GM18519 (cell line): ENCODE measurements at regions not wholly inside any gene's neighbourhood (a gene's known extent, or its start where the extent isn't known, plus 50 kb on each side); places are given as distances from the start of the nearest gene placed in this dataset.
"Not testable (repeated sequence)": the region's sequence is repeated elsewhere in the genome, so short reads cannot be mapped to it uniquely, and the experiment has no call there.

ENCODE experiments used
- ATAC-seq: cut with Tn5 transposase; IDR thresholded peaks from one replicate; pipeline ENCODE4 v1.9.1; 2021; ENCODE audit warnings: mild to moderate bottlenecking, moderate library complexity; ENCODE audit not compliant: unreplicated experiment, low FRiP score

GRCh38 chr2:33723329-33723728 is 124.2 kb upstream of the FAM98A start:
- no peak for ATAC-seq

DNA sequence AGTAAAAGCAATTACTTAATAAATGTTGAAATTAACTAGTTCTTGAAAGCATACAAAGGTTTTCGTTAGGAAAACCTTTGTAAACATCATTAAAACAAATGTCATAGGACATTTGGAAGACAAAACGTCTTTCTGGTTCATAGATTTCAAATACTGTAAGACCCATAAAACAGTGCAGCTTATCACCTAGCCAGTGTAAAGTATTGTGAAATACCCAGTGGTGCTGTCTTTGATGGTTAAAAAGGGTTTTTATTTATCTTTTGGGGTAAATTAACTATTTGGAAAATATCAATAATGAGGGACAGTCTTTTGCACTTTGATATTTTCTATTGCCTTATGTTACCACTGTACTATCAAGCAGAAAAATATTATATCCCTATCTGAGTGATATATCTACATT is 120.0 kb upstream of the FAM98A start:
- no peak for ATAC-seq

DNA sequence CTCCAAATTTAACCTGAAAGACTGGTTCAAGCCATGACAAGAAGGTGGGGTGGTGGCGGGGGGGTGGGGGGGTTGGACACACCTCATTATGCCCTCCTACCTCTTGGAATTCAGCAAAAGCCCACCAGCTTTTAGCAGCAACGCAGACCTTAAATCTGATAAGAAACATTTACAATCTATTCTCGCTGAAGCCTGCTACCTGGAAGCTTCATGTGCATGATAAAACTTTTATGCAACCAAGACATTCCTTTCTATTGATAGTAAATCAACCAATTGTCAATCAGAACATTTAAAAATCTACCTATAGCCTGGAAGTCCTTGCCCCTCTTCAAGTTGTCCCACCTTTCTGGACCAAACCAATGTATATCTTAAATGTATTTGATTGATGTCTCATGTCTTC is 113.6 kb upstream of the FAM98A start:
- ATAC-seq = no peak

GRCh38 chr2:33709951-33710350 is 110.9 kb upstream of the FAM98A start:
- no peak for ATAC-seq

DNA sequence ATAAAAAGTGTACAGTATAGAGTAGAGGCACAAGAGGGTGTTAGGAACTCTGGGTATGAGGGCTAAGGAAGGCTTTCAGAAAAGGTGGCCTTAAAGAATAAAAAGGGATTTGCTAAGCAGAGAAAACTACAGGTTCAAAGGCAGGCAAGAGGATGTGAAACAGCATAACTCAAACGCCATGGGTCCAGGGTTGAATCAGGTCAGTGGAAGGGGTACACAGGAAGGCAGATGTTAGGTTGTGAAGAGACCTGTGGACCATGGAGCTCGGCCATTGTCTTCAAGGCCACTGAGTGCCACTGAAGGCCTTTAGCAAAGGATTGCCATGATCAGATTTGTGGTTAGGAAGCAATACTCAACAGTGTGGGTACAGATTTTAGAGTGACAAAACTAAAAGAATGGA is 108.2 kb upstream of the FAM98A start:
- ATAC-seq = no peak

DNA sequence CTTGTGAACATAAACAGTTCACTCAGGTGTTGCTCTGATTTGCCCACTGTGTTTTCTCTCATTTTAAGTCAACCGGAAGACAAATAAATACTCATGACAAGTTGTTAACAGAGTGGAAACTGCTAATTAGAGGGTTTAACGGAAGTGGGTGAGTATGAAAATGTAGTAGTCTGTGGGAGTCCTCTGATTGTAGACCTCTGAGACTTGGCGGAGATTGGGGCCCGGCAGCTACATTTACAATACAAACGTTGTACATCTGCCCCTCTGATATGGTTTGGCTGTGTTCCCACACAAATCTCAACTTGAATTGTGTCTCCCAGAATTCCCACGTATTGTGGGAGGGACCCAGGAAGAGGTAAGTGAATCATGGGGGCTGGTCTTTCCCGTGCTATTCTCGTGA is 107.3 kb upstream of the FAM98A start:
- ATAC-seq = no peak

DNA sequence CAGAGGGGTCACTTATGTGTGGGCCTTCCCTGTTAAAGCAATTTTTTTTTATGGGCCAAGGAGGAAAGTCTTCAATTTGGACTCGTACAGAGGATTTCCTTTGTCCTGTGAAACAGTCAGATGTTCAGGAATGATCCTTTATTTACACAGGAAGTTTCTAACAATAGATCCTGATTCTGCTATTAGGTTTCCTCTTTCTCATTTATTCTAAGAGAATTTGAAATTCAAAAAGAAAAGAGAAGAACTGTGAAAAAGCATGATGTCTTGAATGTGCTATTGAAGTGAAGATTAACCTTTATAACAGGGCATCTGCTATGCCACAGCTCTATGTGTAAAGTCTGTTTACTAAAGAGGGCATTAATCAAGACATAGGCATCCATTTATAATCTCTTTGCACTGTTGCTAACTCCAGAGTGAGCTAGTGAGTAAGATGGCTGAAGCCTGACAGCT is 105.3 kb upstream of the FAM98A start:
- no peak for ATAC-seq

GRCh38 chr2:33696234-33696633 is 97.1 kb upstream of the FAM98A start:
- no peak for ATAC-seq

DNA sequence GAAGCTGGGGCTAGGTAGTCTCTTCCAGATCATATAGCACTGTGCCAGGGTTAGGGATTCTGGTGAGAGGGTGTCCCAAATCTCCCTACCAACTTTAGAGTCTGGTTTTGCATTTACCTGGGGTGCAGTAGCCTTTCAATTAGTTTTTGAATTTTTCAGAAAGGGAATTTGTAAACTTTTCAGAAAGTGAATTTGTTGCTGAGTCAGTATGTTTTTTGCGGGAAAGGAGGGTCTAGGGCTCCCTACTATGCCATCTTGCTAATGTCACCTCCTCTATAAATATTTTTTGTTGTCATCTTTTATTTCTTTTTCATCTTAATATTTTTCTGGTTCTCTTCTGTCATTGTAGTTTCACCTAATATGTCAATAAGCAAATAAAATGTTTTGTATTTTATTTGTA is 95.8 kb upstream of the FAM98A start:
- ATAC-seq = no peak

DNA sequence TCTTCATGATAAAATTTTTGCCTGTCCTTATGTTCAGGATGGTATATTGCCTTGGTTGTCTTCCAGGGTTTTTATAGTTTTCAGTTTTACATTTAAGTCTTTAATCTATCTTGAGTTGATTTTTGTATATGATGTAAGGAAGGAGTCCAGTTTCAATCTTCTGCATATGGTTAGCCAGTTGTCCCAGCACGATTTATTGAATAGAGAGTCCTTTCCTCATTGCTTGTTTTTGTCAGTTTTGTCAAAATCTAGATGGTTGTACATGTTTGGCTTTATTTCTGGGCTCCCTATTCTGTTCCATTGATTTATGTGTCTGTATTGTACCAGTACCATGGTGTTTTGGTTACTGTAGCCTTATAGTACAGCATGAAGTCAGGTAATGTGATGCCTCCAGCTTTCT is 91.6 kb upstream of the FAM98A start:
- not testable (repeated sequence) for ATAC-seq

DNA sequence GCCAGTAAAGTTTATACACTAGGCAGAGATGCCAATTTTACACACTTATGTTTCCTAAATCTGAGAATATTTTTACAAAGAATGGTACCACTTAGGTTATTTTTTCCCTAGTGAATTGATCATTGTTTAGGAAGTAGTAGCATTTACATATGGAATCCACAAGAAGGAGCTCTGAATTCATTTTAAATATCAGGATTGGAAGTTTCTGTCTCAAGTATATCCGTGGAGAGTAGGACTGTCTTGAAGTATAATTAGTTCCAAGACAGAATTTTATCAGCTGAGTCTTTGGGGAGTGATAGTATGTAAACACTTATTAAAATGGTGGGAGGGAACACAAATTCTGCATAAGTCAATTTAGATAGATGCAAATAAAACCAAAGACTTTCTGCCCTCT is 82.3 kb upstream of the FAM98A start:
- ATAC-seq = no peak

DNA sequence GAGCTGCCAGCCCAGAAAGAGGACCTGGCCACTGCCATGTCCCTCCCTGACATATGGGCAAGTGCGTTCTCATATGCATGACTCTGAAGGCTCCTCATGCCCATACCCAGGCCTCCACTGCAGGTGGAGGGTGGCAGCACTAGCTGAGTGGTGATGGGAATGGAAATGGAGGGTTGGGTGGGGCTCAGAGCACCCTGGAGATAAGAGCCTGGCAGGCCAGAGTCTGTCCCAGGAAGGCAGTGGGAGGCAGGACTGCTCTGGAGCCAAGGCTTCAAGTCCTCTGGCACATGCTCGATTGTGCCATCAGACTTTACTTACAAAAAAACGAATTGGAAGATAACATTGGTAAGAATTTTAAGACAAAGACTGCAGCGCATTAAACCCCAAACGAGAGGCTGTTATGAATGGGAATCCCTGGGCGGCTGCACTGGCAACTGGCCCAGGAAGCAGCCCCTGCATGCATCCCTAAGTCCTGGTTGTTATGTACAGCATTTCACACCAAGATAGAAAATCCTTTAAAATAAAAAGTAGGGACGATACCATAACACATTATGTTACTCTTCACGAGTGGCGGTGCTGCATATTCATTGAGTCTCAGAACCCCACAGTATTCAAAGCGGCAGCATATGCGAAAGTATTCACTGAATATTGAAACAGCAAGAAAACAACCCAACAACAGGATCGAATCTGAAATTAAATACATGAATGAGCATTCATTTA is 81.7 kb upstream of the FAM98A start:
- ATAC-seq = no peak

DNA sequence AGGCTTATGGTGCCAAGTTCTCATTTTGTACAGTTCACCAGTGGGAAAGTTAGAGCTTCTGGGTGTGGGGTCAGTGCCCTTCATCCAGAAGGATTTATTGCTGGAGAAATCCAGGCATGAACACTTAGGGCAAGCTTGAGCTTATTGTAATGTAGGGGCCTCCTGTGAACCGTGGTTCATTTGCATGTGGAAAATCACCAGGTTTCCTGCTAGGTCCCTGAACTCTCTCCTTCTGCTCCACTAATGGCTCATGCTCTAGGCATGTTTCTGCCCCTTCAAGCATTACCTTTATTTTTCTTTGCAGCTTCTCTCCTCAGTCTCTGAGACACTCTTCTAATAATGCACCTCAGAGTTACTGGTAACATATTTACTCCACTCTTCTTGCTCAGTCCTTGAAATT is 79.3 kb upstream of the FAM98A start:
- no peak for ATAC-seq

DNA sequence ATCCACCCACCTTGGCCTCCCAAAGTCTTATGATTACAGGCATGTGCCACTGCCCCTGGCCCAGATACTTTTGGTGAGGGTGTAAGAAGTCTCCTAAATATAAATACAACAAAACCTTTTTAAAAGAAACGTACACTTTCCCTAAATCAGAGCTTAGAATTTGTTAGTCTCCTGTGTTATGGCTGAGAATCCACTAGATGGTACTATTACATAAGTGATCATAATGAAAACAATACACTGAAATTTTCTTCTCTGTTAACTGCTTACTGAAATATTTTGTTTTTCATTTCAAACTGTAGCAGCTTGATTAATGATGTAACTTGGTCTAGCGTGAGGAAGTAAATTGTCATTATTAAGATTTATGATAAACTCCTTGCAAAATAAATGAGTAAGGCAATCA is 74.8 kb upstream of the FAM98A start:
- ATAC-seq = peak; percentile 43

GRCh38 chr2:33672896-33673295 is 73.8 kb upstream of the FAM98A start:
- ATAC-seq = no peak

DNA sequence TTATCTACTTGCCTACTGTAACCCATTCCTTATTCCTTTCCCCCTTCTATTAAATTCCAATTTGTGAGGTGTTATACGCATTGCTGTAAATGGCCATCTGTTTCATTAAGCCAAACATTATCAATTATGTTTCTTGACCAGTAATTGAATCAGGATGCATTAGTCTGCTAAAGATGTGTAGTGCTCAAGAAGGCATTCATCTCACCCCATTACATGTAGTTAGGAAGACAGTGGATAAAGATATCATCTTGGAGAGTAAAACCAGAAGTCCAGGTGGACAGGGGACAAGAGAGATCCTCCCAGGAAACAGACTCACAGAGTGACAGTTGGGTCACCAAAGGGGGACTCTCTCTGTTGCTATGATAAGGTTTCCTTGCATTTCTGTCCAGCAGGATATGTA is 73.3 kb upstream of the FAM98A start:
- no peak for ATAC-seq

DNA sequence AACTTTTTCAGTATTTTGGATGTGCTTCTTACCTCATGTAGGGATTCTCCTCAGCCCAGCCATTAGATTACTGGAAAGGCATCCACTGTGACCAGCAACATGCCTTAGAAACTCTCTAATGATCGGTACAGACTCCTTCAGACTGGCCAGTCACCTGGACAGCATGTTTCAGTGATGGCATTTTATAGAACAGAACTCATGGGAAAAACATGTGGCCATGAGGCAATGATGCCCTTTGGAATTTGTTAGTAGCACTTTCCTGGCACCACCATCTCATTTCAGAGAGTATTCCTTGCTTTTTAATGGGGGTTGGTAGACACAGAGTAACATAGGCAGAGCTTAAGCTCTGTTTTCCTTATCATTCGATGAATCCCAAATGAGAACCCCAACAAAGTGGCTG is 72.1 kb upstream of the FAM98A start:
- no peak for ATAC-seq

DNA sequence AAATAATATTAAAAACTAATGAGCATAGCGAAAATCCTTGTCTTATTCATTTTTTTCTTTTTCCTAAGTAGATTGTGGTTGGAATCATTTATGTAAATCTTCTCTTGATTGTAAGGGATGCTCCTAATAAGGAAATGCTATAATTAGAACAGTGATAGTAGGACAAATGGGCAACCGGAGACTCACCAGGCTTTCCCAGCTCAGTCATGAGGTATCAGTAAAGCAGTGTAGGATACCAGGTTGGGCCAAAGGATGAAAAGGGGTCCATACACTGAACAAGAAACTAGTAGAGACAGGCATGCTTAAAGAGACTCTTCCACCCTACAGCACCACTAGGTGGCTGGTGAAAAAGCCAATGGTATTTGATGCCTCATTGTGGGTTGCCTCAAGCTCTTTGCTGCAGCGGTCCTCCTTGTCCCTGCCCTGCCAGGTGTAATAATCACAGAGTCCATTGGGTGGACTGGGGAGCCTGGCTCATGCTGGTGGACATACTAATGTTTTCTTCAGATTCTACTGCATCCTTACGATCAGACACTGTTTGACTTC is 71.4 kb upstream of the FAM98A start:
- peak; percentile 51 for ATAC-seq

DNA sequence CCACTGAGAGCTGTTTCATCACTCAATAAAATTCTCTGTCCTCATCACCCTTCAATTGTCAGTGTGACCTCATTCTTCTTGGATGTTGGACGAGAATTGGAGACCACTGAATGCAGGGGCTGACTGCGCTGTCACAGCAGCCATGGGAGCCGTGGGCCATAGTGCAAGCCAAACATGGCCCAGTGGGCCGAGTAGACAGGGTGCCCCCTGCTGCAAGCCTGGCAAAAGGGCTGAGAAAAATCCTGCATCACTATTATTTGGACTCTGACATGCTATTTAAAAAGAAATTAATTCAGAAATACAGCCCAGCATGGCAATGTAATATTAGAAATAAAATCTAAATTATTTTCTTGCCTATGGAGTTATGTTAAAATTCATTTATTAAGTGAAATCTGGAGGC is 67.8 kb upstream of the FAM98A start:
- no peak for ATAC-seq

DNA sequence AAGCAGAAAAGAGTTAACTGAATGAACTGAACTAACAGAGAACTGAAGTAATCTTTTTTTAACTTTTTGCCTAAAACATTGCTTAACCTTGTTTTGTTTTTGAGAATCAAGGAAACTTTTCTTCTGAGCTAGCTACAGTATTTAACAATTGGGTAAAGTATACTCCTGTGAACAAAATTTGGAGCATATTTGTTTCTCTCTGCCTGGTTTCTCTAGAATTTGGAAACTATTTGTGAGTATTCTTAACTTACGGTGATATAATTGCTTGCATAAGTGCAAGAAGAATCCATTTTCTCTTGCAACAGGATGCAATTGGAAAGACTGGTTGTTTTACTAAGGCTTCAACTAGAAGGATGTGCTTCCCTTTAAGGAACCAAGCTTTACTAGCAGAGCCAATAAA is 65.9 kb upstream of the FAM98A start:
- ATAC-seq = no peak

DNA sequence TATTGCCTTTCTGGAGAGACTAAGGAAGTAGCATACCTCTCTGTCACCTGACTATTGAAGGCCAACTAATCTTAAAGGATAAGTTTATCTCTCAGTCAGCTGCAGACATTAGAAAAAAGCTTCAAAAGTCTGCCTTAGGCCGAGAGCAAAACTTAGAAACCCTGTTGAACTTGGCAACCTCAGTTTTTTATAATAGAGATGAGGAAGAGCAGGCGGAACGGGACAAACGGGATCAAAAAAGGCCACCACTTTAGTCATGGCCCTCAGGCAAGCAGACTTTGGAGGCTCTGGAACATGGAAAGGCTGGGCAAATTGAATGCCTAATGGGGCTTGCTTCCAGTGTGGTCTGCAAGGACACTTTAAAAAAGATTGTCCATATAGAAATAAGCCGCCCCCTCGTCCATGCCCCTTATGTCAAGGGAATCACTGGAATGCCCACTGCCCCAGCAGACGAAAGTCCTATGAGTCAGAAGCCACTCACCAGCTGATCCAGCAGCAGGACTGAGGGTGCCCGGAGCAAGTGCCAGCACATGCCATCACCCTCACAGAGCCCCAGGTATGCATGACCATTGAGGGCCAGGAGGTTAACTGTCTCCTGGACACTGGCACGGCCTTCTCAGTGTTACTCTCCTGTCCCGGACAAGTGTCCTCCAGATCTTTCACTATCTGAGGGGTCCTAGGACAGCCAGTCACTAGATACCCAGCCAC is 61.5 kb upstream of the FAM98A start:
- no peak for ATAC-seq
